SK-N-DZ (cell line): ENCODE measurements at regions not wholly inside any gene's neighbourhood (a gene's known extent, or its start where the extent isn't known, plus 50 kb on each side); places are given as distances from the start of the nearest gene placed in this dataset.

ENCODE experiments used
- DNase-seq: peaks from one replicate; pipeline ENCODE4 v3.0.0-alpha.2; 2015; ENCODE audit warnings: low spot score

GRCh38 chr10:55266797-55267196, 465.8 kb upstream of the PCDH15 start:
- no peak for DNase-seq

GRCh38 chr10:55263327-55263726, 462.3 kb upstream of the PCDH15 start:
- DNase-seq = no peak

- DNase-seq = no peak
Measured at GRCh38 chr10:55242544-55242943, 441.5 kb upstream of the PCDH15 start.

- DNase-seq = no peak
Measured at GRCh38 chr10:55237462-55237861, 436.4 kb upstream of the PCDH15 start.

- no peak for DNase-seq
Measured at GRCh38 chr10:55233505-55233904, 432.5 kb upstream of the PCDH15 start.

- DNase-seq = no peak
Measured at GRCh38 chr10:55233090-55233489, 432.1 kb upstream of the PCDH15 start.

GRCh38 chr10:55232553-55232952, 431.5 kb upstream of the PCDH15 start:
- DNase-seq = no peak

GRCh38 chr10:55227967-55228366, 426.9 kb upstream of the PCDH15 start:
- no peak for DNase-seq

- DNase-seq = no peak
Measured at GRCh38 chr10:55224007-55224781, 423.2 kb upstream of the PCDH15 start.

GRCh38 chr10:55223352-55223751, 422.3 kb upstream of the PCDH15 start:
- no peak for DNase-seq

- DNase-seq = no peak
Measured at GRCh38 chr10:55220975-55221374, 419.9 kb upstream of the PCDH15 start.

- no peak for DNase-seq
Measured at GRCh38 chr10:55215699-55216098, 414.7 kb upstream of the PCDH15 start.

GRCh38 chr10:55214608-55215007, 413.6 kb upstream of the PCDH15 start:
- DNase-seq = no peak

- DNase-seq = no peak
Measured at GRCh38 chr10:55212051-55212450, 411.0 kb upstream of the PCDH15 start.

- DNase-seq = no peak
Measured at GRCh38 chr10:55203874-55204273, 402.8 kb upstream of the PCDH15 start.

- DNase-seq = no peak
Measured at GRCh38 chr10:55203319-55203718, 402.3 kb upstream of the PCDH15 start.

GRCh38 chr10:55200020-55200419, 399.0 kb upstream of the PCDH15 start:
- no peak for DNase-seq

GRCh38 chr10:55191236-55191860, 390.3 kb upstream of the PCDH15 start:
- no peak for DNase-seq

- no peak for DNase-seq
Measured at GRCh38 chr10:55183993-55184392, 383.0 kb upstream of the PCDH15 start.

GRCh38 chr10:55180357-55180756, 379.3 kb upstream of the PCDH15 start:
- DNase-seq = no peak

- no peak for DNase-seq
Measured at GRCh38 chr10:55174419-55174818, 373.4 kb upstream of the PCDH15 start.

- DNase-seq = no peak
Measured at GRCh38 chr10:55169493-55169892, 368.5 kb upstream of the PCDH15 start.

- DNase-seq = no peak
Measured at GRCh38 chr10:55168343-55168742, 367.3 kb upstream of the PCDH15 start.
